Esophagus squamous epithelium (tissue), 5 donors: ENCODE measurements at regions not wholly inside any gene's neighbourhood (a gene's known extent, or its start where the extent isn't known, plus 50 kb on each side); places are given as distances from the start of the nearest gene placed in this dataset.

Source experiments
- DNase-seq: peaks from one replicate; lab custom pipeline; 2025; lab: John Stamatoyannopoulos, UW
- H3K27ac ChIP-seq, 4 donors: fragments of 200-600 bp; sonication (generic); one replicate each; pipeline ENCODE4 v1.5.1; 2016 to 2019; ENCODE audit warnings: mild to moderate bottlenecking in 1 of 4
- H3K27me3 ChIP-seq, 4 donors: fragments of 200-600 bp; sonication (generic); 1 replicate in 3 of 4; 2 replicates in 1 of 4; pipeline versions ENCODE4 v1.5.1 to v1.6.0; 2017 to 2021; ENCODE audit warnings: antibody characterized with exemption in 1 of 4
- H3K36me3 ChIP-seq, 3 donors: fragments of 200-600 bp; sonication (generic); one replicate each; pipeline ENCODE4 v1.5.1; 2016 to 2019
- H3K4me1 ChIP-seq, 3 donors: fragments of 200-600 bp; sonication (generic); one replicate each; pipeline ENCODE4 v1.5.1; 2017 to 2019
- H3K4me3 ChIP-seq, 4 donors: fragments of 200-600 bp; sonication (generic); 1 replicate in 3 of 4; 2 replicates in 1 of 4; pipeline ENCODE4 v1.5.1; 2016 to 2019; ENCODE audit warnings: mild to moderate bottlenecking in 2 of 4, moderate library complexity in 1 of 4
- H3K9me3 ChIP-seq, 3 donors: fragments of 200-600 bp; sonication (generic); one replicate each; pipeline ENCODE4 v1.5.1; 2016 to 2019
- CTCF ChIP-seq, 6 experiments: fragments of 450-650 bp in 4 of 6; fragments of 200-600 bp in 2 of 6; sonication (generic) in 2 of 6; IDR thresholded peaks; one replicate each; pipeline ENCODE4 v1.5.1; 2016 to 2019; ENCODE audit warnings: antibody characterized with exemption in 6 of 6, mild to moderate bottlenecking in 4 of 6, moderate library complexity in 4 of 6
- POLR2A ChIP-seq, 4 donors: fragments of 450-650 bp; IDR thresholded peaks; one replicate each; pipeline ENCODE4 v1.6.1; 2017; ENCODE audit warnings: antibody characterized with exemption in 4 of 4, mild to moderate bottlenecking in 4 of 4, moderate library complexity in 3 of 4
- WGBS, 2 donors: methylation state at CpG; one replicate each; pipeline ENCODE4 v1.1.5; 2018; 5-methylcytosine and 5-hydroxymethylcytosine counted together
- intact Hi-C: fragments of 100-400 bp; cut with DNase I; formaldehyde crosslinking; loops from one replicate; pipeline ENCODE4 v1.15.0; 2022
- donor health status: DM: yes; HTN: yes; CAD: no.

DNA sequence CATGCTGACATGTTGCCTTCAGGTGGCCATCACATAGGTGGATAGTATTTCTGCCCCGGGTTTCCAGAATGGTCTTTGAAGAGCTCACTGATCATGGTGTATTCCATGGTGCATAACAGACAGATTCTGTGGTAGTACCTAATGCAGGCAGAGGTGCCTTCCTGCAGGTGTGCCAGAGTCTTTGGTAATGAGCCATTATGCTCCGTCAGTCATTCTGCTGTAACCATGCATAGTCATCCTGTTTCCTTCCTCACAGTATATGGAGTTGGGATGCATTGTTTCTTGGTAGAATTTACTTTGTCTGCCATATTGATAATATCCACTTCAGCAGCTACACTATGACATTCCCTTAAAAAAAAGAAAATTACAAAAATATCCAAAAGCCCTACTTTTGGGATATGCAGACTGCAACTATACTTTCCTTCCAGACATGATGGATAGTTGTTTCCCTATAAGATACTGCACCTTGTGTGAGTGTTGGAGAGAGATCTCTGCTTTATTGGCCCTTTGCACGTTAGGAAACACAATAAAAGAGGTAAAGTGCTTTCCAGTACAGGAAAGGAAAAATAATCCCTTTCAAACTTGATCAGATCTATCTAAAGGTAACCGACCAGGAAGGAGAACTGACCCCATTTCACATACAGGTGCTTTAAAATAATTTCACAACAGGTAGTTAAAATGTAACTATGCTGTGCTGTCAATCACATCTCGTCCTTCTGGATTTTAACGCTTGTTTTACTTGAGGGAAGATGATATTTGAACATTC, 537.5 kb upstream of the WWC1 start:
- no peak for DNase-seq
- Histone ChIP-seq H3K4me1 (no peaks in the 10 kb centered on the region), H3K27ac (no peak overlapping the region), H3K9me3 (no peaks in the 10 kb centered on the region), H3K4me3 (no peak overlapping the region), H3K27me3 (no peaks in the 10 kb centered on the region), H3K36me3 (no peaks in the 10 kb centered on the region)
- TF ChIP-seq POLR2A (IDR thresholded peaks at IDR 0.05) (no peak), CTCF (IDR thresholded peaks at IDR 0.05) (no peak)
- 70 to 86% methylated on average over 6 of the region's 6 CpGs for WGBS, 2 donors
- intact Hi-C loops = no loop called here

- DNase-seq = no peak
- no peaks in the 10 kb centered on the region for H3K36me3 ChIP-seq
- TF ChIP-seq CTCF (IDR thresholded peaks at IDR 0.05) = no peak
- no peak for TF ChIP-seq POLR2A (IDR thresholded peaks at IDR 0.05)
- H3K27me3 ChIP-seq = no peaks in the 10 kb centered on the region
- WGBS, 2 donors = 79% methylated on average over 5 of the region's 5 CpGs
- no peaks in the 10 kb centered on the region for H3K9me3 ChIP-seq
- no peak overlapping the region for H3K27ac ChIP-seq
- H3K4me3 ChIP-seq = no peak overlapping the region
- intact Hi-C loops = no loop called here
- H3K4me1 ChIP-seq = no peaks in the 10 kb centered on the region
Observed at GRCh38 chr5:167754501-167755021, 536.9 kb upstream of the WWC1 start.

GRCh38 chr5:167755420-167755819, 536.0 kb upstream of the WWC1 start:
- no peaks in the 10 kb centered on the region for H3K27me3 ChIP-seq
- no peaks in the 10 kb centered on the region for H3K9me3 ChIP-seq
- intact Hi-C loops = no loop called here
- H3K36me3 ChIP-seq = no peaks in the 10 kb centered on the region
- no peak for DNase-seq
- WGBS, 2 donors = 51 to 61% methylated on average over 2 of the region's 2 CpGs
- no peak for TF ChIP-seq CTCF (IDR thresholded peaks at IDR 0.05)
- TF ChIP-seq POLR2A (IDR thresholded peaks at IDR 0.05) = no peak
- H3K4me3 ChIP-seq = no peak overlapping the region
- no peak overlapping the region for H3K27ac ChIP-seq
- no peaks in the 10 kb centered on the region for H3K4me1 ChIP-seq

DNA sequence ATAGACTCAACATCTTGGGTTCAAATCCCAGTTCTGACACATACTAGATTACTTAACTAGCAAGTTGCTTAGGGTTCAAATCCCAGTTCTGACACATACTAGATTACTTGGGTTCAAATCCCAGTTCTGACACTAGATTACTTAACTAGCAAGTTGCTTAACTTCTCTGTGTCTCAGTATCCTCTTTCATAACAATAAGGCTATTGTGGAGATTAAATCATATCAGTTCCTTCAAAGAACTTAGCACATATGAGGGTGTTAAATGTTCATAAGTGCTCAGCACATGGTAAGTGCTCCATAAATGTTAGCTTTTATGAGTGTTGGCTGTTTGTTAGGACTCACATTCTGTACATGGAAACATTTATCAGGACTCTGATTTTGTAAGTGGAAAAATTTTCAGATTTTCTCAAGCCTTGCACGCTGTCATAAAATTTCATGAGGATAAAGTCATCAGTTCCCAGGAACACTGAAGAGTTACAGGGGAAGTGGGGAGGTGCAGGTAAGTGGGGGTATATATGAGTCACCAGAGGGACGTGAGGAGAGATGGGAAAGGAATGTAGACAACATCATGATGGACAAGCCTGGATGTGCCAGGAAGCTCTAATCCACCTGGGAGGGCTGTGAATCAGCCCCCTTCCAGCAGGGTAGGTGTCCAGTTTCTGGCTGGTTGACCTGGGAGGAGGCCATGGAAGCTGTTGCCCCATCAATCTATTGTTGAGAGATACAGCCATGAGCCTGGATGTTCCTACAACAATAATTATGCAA, 532.2 kb upstream of the WWC1 start:
- DNase-seq = no peak
- H3K4me3 ChIP-seq = no peak overlapping the region
- H3K9me3 ChIP-seq = no peaks in the 10 kb centered on the region
- intact Hi-C loops = no loop called here
- no peaks in the 10 kb centered on the region for H3K4me1 ChIP-seq
- TF ChIP-seq POLR2A (IDR thresholded peaks at IDR 0.05) (no peak), CTCF (IDR thresholded peaks at IDR 0.05) (no peak)
- no peaks in the 10 kb centered on the region for H3K36me3 ChIP-seq
- WGBS, 2 donors = 36 to 54% methylated on average over 2 of the region's 2 CpGs
- H3K27ac ChIP-seq = no peak overlapping the region
- no peaks in the 10 kb centered on the region for H3K27me3 ChIP-seq

- DNase-seq = no peak
- Histone ChIP-seq H3K4me1 (no peaks in the 10 kb centered on the region), H3K4me3 (no peak overlapping the region), H3K36me3 (no peaks in the 10 kb centered on the region), H3K27me3 (no peaks in the 10 kb centered on the region), H3K27ac (no peak overlapping the region), H3K9me3 (no peaks in the 10 kb centered on the region)
- intact Hi-C loops = no loop called here
- WGBS, 2 donors = 27 to 46% methylated on average over 4 of the region's 4 CpGs
- TF ChIP-seq CTCF (IDR thresholded peaks at IDR 0.05) = no peak
- TF ChIP-seq POLR2A (IDR thresholded peaks at IDR 0.05) = no peak
Observed at GRCh38 chr5:167763772-167764171, 527.7 kb upstream of the WWC1 start.
